ENCODE measurements at regions not wholly inside any gene's neighbourhood (a gene's known extent, or its start where the extent isn't known, plus 50 kb on each side); places are given as distances from the start of the nearest gene placed in this dataset.

DNA sequence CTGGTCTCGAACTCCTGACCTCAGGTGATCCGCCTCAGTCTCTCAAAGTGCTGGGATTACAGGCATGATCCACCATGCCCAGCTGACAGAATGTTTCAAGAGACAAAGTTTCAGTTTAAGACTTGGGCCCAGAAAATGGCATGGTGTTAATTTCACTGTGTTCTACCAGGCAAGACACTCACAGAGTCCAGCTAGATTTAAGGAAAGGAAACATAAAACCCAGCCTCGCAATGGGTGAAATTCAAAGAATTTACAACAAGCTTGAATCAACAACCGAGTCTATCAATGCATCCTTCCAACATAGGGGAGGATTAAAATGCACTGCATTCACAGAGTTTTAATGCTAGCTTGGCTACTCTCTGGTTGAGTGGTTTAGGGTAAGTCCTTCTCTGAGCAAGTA lies 764.0 kb downstream of the XPNPEP1 start:
- TF ChIP-seq, protein P1, sequence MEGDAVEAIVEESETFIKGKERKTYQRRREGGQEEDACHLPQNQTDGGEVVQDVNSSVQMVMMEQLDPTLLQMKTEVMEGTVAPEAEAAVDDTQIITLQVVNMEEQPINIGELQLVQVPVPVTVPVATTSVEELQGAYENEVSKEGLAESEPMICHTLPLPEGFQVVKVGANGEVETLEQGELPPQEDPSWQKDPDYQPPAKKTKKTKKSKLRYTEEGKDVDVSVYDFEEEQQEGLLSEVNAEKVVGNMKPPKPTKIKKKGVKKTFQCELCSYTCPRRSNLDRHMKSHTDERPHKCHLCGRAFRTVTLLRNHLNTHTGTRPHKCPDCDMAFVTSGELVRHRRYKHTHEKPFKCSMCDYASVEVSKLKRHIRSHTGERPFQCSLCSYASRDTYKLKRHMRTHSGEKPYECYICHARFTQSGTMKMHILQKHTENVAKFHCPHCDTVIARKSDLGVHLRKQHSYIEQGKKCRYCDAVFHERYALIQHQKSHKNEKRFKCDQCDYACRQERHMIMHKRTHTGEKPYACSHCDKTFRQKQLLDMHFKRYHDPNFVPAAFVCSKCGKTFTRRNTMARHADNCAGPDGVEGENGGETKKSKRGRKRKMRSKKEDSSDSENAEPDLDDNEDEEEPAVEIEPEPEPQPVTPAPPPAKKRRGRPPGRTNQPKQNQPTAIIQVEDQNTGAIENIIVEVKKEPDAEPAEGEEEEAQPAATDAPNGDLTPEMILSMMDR (IDR thresholded peaks at IDR 0.05 in 8 of 11, conservative IDR thresholded peaks at IDR 0.05 in 3 of 11): no peak
- no peak for TF ChIP-seq POLR2A (IDR thresholded peaks at IDR 0.05)

Measured in spleen (tissue), 7 donors.